NCI-H82 (cell line): ENCODE measurements at regions not wholly inside any gene's neighbourhood (a gene's known extent, or its start where the extent isn't known, plus 50 kb on each side); places are given as distances from the start of the nearest gene placed in this dataset.
"Not testable (repeated sequence)": the region's sequence is repeated elsewhere in the genome, so short reads cannot be mapped to it uniquely, and the experiment has no call there.

Source experiments
- DNase-seq: peaks from one replicate; lab custom pipeline; 2025; lab: John Stamatoyannopoulos, UW

GRCh38 chr6:141877275-141877983 is 255.3 kb upstream of the GJE1 start:
- no peak for DNase-seq

GRCh38 chr6:141874930-141875602 is 257.7 kb upstream of the GJE1 start:
- DNase-seq: no peak

- not testable (repeated sequence) for DNase-seq
These were observed 263.2 kb upstream of the GJE1 start for GRCh38 chr6:141869509-141869908.

GRCh38 chr6:141867767-141868166 is 265.0 kb upstream of the GJE1 start:
- no peak for DNase-seq

GRCh38 chr6:141866731-141867497 is 265.8 kb upstream of the GJE1 start:
- DNase-seq: no peak

- no peak for DNase-seq
These were observed 281.7 kb upstream of the GJE1 start for GRCh38 chr6:141851063-141851462.

GRCh38 chr6:141848029-141848890 is 284.5 kb upstream of the GJE1 start:
- no peak for DNase-seq

- DNase-seq: no peak
These were observed 286.1 kb upstream of the GJE1 start for GRCh38 chr6:141846639-141847038.

GRCh38 chr6:141843178-141843834 is 289.4 kb upstream of the GJE1 start:
- no peak for DNase-seq

GRCh38 chr6:141833001-141833655 is 299.6 kb upstream of the GJE1 start:
- DNase-seq: no peak

GRCh38 chr6:141830530-141830929 is 302.2 kb upstream of the GJE1 start:
- DNase-seq: no peak

- DNase-seq: no peak
These were observed 303.0 kb upstream of the GJE1 start for GRCh38 chr6:141829566-141830360.

GRCh38 chr6:141824350-141824749 is 308.4 kb upstream of the GJE1 start:
- DNase-seq: no peak

GRCh38 chr6:141815039-141815438 is 317.7 kb upstream of the GJE1 start:
- not testable (repeated sequence) for DNase-seq

- no peak for DNase-seq
These were observed 322.8 kb upstream of the GJE1 start for GRCh38 chr6:141809901-141810300.

GRCh38 chr6:141808662-141809061 is 324.1 kb upstream of the GJE1 start:
- no peak for DNase-seq

- DNase-seq: not testable (repeated sequence)
These were observed 331.8 kb upstream of the GJE1 start for GRCh38 chr6:141800973-141801372.

- DNase-seq: no peak
These were observed 341.8 kb upstream of the GJE1 start for GRCh38 chr6:141790921-141791320.

- DNase-seq: no peak
These were observed 344.6 kb upstream of the GJE1 start for GRCh38 chr6:141788096-141788495.

- DNase-seq: no peak
These were observed 349.1 kb upstream of the GJE1 start for GRCh38 chr6:141783585-141783984.
